Common myeloid progenitor, CD34-positive (primary cell): ENCODE measurements at regions not wholly inside any gene's neighbourhood (a gene's known extent, or its start where the extent isn't known, plus 50 kb on each side); places are given as distances from the start of the nearest gene placed in this dataset.

Experiments used
- CTCF ChIA-PET: fragments of 350-600 bp; sonication (Branson Sonifier 250); formaldehyde crosslinking; loops from one replicate; lab custom pipeline; 2021; ENCODE audit warnings: antibody characterized with exemption; lab: Charles Lee
- POLR2A ChIA-PET: fragments of 350-600 bp; sonication (Branson Sonifier 250); formaldehyde crosslinking; loops from one replicate; lab custom pipeline; 2021; ENCODE audit warnings: antibody characterized with exemption; lab: Charles Lee
- DNase-seq, 3 donors: peaks; one replicate each; pipeline versions ENCODE4 v3.0.0 to v3.0.0-alpha.2; 2013
- H3K27ac ChIP-seq, 2 experiments: 1 replicate in 1 of 2; 2 replicates in 1 of 2; pipeline ENCODE4 v1.7.0; 2013; ENCODE audit warnings: inconsistent platforms in 2 of 2, low read length in 2 of 2, mild to moderate bottlenecking in 2 of 2, low read depth in 1 of 2, moderate library complexity in 1 of 2; ENCODE audit not compliant: severe bottlenecking in 2 of 2, insufficient read depth in 1 of 2, poor library complexity in 1 of 2
- H3K27me3 ChIP-seq, 5 experiments: replicated peaks in 2 of 5; 1 replicate in 3 of 5; 2 replicates in 2 of 5; pipeline versions ENCODE4 v1.6.1 to v1.7.0; 2013; ENCODE audit warnings: low read length in 4 of 5, mild to moderate bottlenecking in 2 of 5, moderate library complexity in 2 of 5, inconsistent platforms in 1 of 5; ENCODE audit not compliant: insufficient read depth in 5 of 5, control insufficient read depth in 4 of 5
- H3K36me3 ChIP-seq, 4 experiments: 1 replicate in 2 of 4; 2 replicates in 2 of 4; pipeline versions ENCODE4 v1.6.1 to v1.7.0; 2013; ENCODE audit warnings: low read length in 3 of 4, control low read depth in 1 of 4, mild to moderate bottlenecking in 1 of 4; ENCODE audit not compliant: control insufficient read depth in 4 of 4, insufficient read depth in 4 of 4
- H3K4me1 ChIP-seq, 4 experiments: 1 replicate in 3 of 4; 2 replicates in 1 of 4; pipeline versions ENCODE4 v1.6.1 to v1.7.1; 2013; ENCODE audit warnings: low read length in 3 of 4, mild to moderate bottlenecking in 3 of 4, control low read depth in 1 of 4, inconsistent platforms in 1 of 4, moderate library complexity in 1 of 4; ENCODE audit not compliant: control insufficient read depth in 4 of 4, insufficient read depth in 4 of 4; ENCODE audit errors: control extremely low read depth in 1 of 4
- H3K4me3 ChIP-seq, 7 experiments: 1 replicate in 4 of 7; 2 replicates in 3 of 7; pipeline versions ENCODE4 v1.5.1 to v1.7.0; 2013; ENCODE audit warnings: mild to moderate bottlenecking in 7 of 7, low read length in 6 of 7, moderate library complexity in 6 of 7, inconsistent platforms in 2 of 7, low read depth in 2 of 7, control low read depth in 1 of 7; ENCODE audit not compliant: insufficient read depth in 4 of 7, control insufficient read depth in 1 of 7; ENCODE audit errors: extremely low read depth in 1 of 7
- H3K9me3 ChIP-seq, 5 experiments: 1 replicate in 4 of 5; 2 replicates in 1 of 5; pipeline versions ENCODE4 v1.6.1 to v1.7.1; 2013; ENCODE audit warnings: low read length in 4 of 5, mild to moderate bottlenecking in 2 of 5, inconsistent platforms in 1 of 5, low read depth in 1 of 5, moderate library complexity in 1 of 5; ENCODE audit not compliant: control insufficient read depth in 4 of 5, insufficient read depth in 2 of 5; ENCODE audit errors: control extremely low read depth in 1 of 5
- WGBS: methylation state at CpG from one replicate; pipeline ENCODE4 v1.1.5; 2013; ENCODE audit not compliant: insufficient coverage; 5-methylcytosine and 5-hydroxymethylcytosine counted together

GRCh38 chr18:22872900-22873537, 60.1 kb upstream of the RBBP8 start:
- no peaks in the 10 kb centered on the region for H3K27me3 ChIP-seq
- peaks cover 0 to 2% (median 0%) of the 10 kb centered on the region in 5 experiments for H3K9me3 ChIP-seq
- POLR2A ChIA-PET: no interaction called here
- peaks cover 0 to 4% (median 0%) of the 10 kb centered on the region in 4 experiments for H3K4me1 ChIP-seq
- no peak overlapping the region for H3K27ac ChIP-seq
- CTCF ChIA-PET: no interaction called here
- peak; percentile 8 to 55 (median 52) for DNase-seq
- 50% methylated on average over 2 of the region's 8 CpGs for WGBS
- no peaks in the 10 kb centered on the region for H3K36me3 ChIP-seq
- H3K4me3 ChIP-seq: peak overlapping the region in 3 of 7 experiments; percentile 14 to 67 (median 65)

GRCh38 chr18:22879293-22879692, 53.8 kb upstream of the RBBP8 start:
- Histone ChIP-seq H3K9me3 (no peaks in the 10 kb centered on the region), H3K4me1 (no peaks in the 10 kb centered on the region), H3K27me3 (no peaks in the 10 kb centered on the region), H3K36me3 (no peaks in the 10 kb centered on the region), H3K4me3 (no peak overlapping the region), H3K27ac (no peak overlapping the region)
- no peak for DNase-seq
- CTCF ChIA-PET: no interaction called here
- 100% methylated on average over 1 of the region's 3 CpGs for WGBS
- POLR2A ChIA-PET: no interaction called here

- Histone ChIP-seq H3K36me3 (no peaks in the 10 kb centered on the region), H3K27me3 (no peaks in the 10 kb centered on the region), H3K27ac (no peak overlapping the region), H3K4me1 (no peaks in the 10 kb centered on the region), H3K9me3 (peaks cover 0 to 2% (median 2%) of the 10 kb centered on the region in 5 experiments), H3K4me3 (no peak overlapping the region)
- ChIA-PET POLR2A (interaction anchor here (0.6 kb wide), 1 partner anchor 1423 kb away, joined by 3 read pairs; no protein-coding TSS in a partner anchor), CTCF (no interaction called here)
- no peak for DNase-seq
Measured at GRCh38 chr18:22882084-22882483, 51.0 kb upstream of the RBBP8 start.

- no CpG with 5 or more reads among the region's 2 CpGs for WGBS
- H3K27ac ChIP-seq: no peak overlapping the region
- no peaks in the 10 kb centered on the region for H3K36me3 ChIP-seq
- peaks cover 0 to 2% (median 2%) of the 10 kb centered on the region in 5 experiments for H3K9me3 ChIP-seq
- H3K4me3 ChIP-seq: no peak overlapping the region
- DNase-seq: no peak
- ChIA-PET CTCF (interaction anchor here (1.3 kb wide), 1 partner anchor 25 kb away, joined by 8 read pairs; no protein-coding TSS in a partner anchor), POLR2A (no interaction called here)
- no peaks in the 10 kb centered on the region for H3K27me3 ChIP-seq
- H3K4me1 ChIP-seq: no peaks in the 10 kb centered on the region
Measured at GRCh38 chr18:22883179-22883578, 49.9 kb upstream of the RBBP8 start.
